Jurkat, Clone E6-1 (cell line): ENCODE measurements at regions not wholly inside any gene's neighbourhood (a gene's known extent, or its start where the extent isn't known, plus 50 kb on each side); places are given as distances from the start of the nearest gene placed in this dataset.
A peak's percentile ranks its signal among the peaks of the same experiment; 100 is the strongest.
"Not testable (repeated sequence)": the region's sequence is repeated elsewhere in the genome, so short reads cannot be mapped to it uniquely, and the experiment has no call there.

ENCODE experiments used
- DNase-seq: peaks from one replicate; pipeline ENCODE4 v3.0.0-alpha.2; 2011; ENCODE audit warnings: low read depth, low spot score
- H3K4me3 ChIP-seq: 2 replicates; pipeline ENCODE4 v1.5.1; 2011; ENCODE audit warnings: mild to moderate bottlenecking, low read length, control low read depth, moderate library complexity

- DNase-seq, result no peak
- H3K4me3 ChIP-seq, result no peak overlapping the region
Observed at GRCh38 chr13:81568824-81569223, 1227.9 kb upstream of the SPRY2 start.

DNA sequence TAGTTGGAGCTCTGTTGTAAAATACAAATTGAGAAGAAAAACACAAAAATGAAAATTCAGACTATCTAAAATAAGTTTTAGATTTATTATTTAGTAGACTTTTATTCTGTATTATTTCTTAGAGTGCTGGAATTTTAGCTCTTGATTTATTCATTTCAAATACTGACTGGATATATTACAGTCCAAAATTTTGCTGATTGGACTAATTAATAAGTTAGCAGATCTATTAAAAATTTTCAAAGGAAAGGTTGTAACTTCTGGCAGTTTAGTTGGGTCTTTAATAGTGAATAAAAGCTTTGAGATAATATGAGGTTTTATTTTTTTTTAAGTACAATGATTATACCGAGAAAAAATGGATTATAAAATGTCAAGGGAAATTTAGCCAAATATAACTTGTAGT lies 1224.9 kb upstream of the SPRY2 start:
- no peak overlapping the region for H3K4me3 ChIP-seq
- DNase-seq, result no peak

DNA sequence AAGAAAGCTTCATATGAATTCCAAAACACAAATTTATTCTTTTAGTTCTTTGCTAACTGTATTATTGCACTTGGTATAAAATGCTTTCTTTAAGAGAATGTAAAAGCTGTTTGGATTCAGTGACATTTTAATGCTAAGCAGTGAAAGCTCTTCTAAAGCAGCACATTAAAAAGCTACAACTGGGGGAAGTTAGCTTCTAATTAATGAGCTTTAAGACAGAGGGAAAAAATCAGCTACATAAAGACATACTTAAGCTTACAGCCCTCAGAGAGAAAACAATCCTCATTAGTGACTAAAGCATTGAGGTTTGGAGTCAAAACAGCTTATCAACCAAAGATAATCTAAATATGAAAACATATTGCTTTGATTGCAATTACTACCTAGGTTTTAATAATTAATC lies 1222.2 kb upstream of the SPRY2 start:
- no peak for DNase-seq
- H3K4me3 ChIP-seq, result no peak overlapping the region

DNA sequence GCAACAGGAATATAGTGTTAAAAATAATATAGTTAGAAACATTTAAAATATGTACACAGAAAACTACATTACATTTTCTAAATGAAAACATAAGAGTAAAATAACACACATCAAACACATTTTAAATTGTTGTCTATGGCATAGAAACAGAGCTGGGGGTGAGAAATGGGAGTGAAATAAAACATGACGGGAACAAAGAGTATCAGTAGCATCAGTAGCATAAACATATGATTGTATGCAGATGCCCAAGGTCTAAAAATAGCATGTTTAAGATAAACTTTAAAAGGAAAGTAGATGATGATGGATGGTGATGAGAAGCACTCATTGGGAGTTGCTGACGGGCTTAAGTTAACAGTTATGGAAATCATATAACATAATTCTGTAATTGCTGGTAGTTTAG lies 1221.7 kb upstream of the SPRY2 start:
- DNase-seq, result no peak
- no peak overlapping the region for H3K4me3 ChIP-seq

- DNase-seq, result no peak
Observed at GRCh38 chr13:81551036-81551435, 1210.1 kb upstream of the SPRY2 start.

GRCh38 chr13:81546294-81546693 lies 1205.4 kb upstream of the SPRY2 start:
- not testable (repeated sequence) for H3K4me3 ChIP-seq, DNase-seq

More at GRCh38 chr13:81551036-81551435, 1210.1 kb upstream of the SPRY2 start:
- H3K4me3 ChIP-seq, result no peak overlapping the region

DNA sequence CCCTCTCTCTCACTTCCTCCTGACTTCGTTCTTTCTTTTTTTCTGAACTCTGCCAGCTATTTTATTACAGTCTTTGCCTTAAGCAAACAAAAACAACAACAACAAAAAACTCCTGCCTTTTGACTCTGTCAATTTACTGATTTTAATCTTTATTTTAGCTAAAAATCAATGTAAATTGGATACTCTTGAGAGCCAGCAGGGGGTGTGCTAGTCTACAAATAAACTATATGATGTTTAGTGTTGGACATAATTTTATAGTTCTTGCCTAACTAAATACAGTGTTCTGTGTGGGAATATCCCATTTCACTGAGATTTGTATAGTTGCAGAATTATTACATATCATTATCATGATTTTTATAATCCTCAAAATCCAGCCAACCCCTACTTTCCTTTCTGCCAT lies 1199.9 kb upstream of the SPRY2 start:
- peak; percentile 9 for DNase-seq
- no peak overlapping the region for H3K4me3 ChIP-seq

DNA sequence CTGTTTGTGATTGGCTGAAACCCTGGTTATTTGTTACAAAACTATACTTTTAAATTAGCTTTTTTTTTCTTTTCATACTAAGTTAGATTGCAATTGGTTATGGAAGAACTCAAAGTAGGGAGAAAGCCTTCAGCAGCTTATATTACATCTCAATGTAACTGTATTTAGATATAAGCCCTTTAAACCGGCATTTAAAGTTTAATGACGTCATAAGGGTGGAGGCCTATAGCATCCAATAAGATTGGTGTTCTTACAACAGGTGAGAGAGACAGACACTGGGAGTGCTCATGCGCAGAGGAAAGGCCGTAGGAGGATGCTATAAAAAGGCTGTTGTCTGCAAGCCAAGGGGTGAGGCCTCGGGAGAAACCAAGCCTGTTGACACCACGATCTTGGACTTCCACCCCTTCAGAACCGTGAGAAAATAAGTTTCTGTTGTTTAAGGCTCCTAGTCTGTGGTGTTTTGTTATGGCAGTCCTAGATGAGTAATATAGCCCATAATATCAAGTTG lies 1198.8 kb upstream of the SPRY2 start:
- DNase-seq, result no peak
- no peak overlapping the region for H3K4me3 ChIP-seq

- no peak for DNase-seq
- H3K4me3 ChIP-seq, result no peak overlapping the region
Observed at GRCh38 chr13:81498969-81499368, 1158.0 kb upstream of the SPRY2 start.

GRCh38 chr13:81493144-81493543 lies 1152.2 kb upstream of the SPRY2 start:
- no peak for DNase-seq
- H3K4me3 ChIP-seq, result no peak overlapping the region

GRCh38 chr13:81492449-81492848 lies 1151.5 kb upstream of the SPRY2 start:
- no peak for DNase-seq
- H3K4me3 ChIP-seq, result no peak overlapping the region

DNA sequence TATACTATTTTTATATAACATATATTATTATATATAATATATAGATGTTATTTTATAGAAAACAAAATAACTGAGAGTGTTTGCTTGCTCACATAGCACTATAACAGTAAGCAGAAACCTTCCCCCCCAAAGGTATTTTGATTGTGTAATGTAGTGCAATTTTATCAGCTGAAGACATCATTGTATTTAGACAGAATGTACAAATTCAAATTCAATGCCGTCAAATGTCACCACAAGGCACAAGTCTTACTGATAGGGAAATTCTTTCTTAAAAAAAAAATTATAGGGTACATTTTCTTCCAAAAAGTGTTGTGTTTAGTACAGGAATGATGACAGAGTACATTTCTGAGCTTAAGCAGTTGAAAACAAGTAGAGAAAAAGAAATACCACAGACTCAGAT lies 1147.1 kb upstream of the SPRY2 start:
- no peak for DNase-seq

DNA sequence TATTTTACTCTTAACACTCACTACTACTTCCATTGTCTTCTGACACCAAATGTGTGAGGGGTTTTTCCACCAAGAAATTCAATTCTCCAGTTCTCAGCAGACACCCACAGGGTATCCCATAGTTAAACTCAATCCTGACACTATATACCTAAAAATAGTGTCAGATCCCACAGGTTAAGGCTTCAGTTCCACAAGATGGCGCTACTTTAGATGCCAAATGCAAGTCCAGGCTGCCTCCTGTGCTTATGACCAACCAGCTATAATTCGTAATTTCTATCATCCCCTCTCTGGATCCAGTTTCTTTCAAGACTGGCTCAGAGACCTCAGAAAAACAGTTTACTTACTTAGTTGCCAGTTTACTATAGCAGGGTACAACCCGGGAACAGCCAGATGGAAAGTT lies 1146.2 kb upstream of the SPRY2 start:
- DNase-seq, result peak; percentile 16
- H3K4me3 ChIP-seq, result no peak overlapping the region

More for the DNA sequence above, 1147.1 kb upstream of the SPRY2 start:
- H3K4me3 ChIP-seq, result no peak overlapping the region

- DNase-seq, result no peak
Observed at GRCh38 chr13:81480634-81481033, 1139.7 kb upstream of the SPRY2 start.

GRCh38 chr13:81473366-81473899 lies 1132.5 kb upstream of the SPRY2 start:
- H3K4me3 ChIP-seq, result no peak overlapping the region
- no peak for DNase-seq

More at GRCh38 chr13:81480634-81481033, 1139.7 kb upstream of the SPRY2 start:
- no peak overlapping the region for H3K4me3 ChIP-seq

GRCh38 chr13:81458170-81458569 lies 1117.2 kb upstream of the SPRY2 start:
- H3K4me3 ChIP-seq, result no peak overlapping the region
- no peak for DNase-seq

DNA sequence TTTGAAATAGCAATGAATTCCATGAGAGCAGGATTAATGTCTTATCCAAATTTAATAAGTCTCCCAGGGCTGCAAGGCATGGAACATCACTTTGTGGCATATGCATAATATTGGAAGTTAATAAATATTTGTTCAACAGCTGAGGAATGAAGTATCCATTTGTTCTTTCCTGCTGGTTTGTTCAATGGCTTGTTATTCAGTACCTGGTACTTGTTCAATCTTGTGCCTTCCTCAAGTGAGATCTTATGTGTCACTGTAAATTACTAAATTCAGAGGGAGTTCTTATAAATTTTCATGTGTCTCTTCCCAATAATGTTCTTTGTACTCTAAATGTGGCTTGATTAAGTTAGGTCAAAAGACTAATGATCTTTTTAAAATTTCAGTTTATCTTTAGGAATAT lies 1105.5 kb upstream of the SPRY2 start:
- no peak overlapping the region for H3K4me3 ChIP-seq
- no peak for DNase-seq

GRCh38 chr13:81442904-81443303 lies 1102.0 kb upstream of the SPRY2 start:
- no peak overlapping the region for H3K4me3 ChIP-seq
- no peak for DNase-seq

DNA sequence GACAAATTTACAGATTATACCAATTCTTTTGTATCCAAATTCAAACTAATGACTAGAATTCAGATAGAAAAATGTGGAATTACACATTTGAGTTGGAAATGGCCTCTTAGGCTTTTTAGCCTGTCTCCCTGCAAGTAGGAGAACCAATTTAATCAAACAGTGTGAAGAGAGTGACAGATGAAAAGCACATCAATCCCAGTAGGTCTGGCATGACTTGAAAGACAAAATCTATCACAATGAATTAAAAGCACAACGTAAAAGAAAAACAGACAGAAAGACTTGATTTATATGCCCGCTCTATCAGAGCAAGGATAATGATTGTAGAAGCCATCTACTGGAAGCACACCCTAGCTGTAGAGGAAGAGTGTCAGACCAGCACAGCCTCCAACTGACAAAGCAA lies 1084.4 kb upstream of the SPRY2 start:
- no peak overlapping the region for H3K4me3 ChIP-seq
- DNase-seq, result no peak

- no peak for DNase-seq
- H3K4me3 ChIP-seq, result no peak overlapping the region
Observed at GRCh38 chr13:81409284-81409683, 1068.4 kb upstream of the SPRY2 start.

- no peak overlapping the region for H3K4me3 ChIP-seq
- no peak for DNase-seq
Observed at GRCh38 chr13:81408647-81409046, 1067.7 kb upstream of the SPRY2 start.
